ACC112 (cell line): ENCODE measurements at regions not wholly inside any gene's neighbourhood (a gene's known extent, or its start where the extent isn't known, plus 50 kb on each side); places are given as distances from the start of the nearest gene placed in this dataset.

Experiments used
- H2AFZ ChIP-seq: fragments of 200-600 bp; sonication (generic); one replicate; pipeline ENCODE4 v1.6.0; 2017; ENCODE audit warnings: antibody characterized with exemption, low read length; ENCODE audit not compliant: unreplicated experiment
- H3K27ac ChIP-seq: fragments of 200-600 bp; sonication (generic); 2 replicates; pipeline ENCODE4 v1.5.1; 2014; ENCODE audit warnings: low read depth, mild to moderate bottlenecking, antibody characterized with exemption, low read length, moderate library complexity
- H3K27me3 ChIP-seq: fragments of 200-600 bp; sonication (generic); 2 replicates; pipeline ENCODE4 v1.6.1; 2014; ENCODE audit warnings: mild to moderate bottlenecking, antibody characterized with exemption, low read length, moderate library complexity, mixed read lengths; ENCODE audit not compliant: insufficient read depth
- H3K36me3 ChIP-seq: fragments of 200-600 bp; sonication (generic); 2 replicates; pipeline ENCODE4 v1.6.1; 2016; ENCODE audit warnings: mild to moderate bottlenecking, antibody characterized with exemption, low read length, moderate library complexity, mixed read lengths; ENCODE audit not compliant: insufficient read depth
- H3K4me1 ChIP-seq: fragments of 200-600 bp; sonication (generic); one replicate; pipeline ENCODE4 v1.6.1; 2016; ENCODE audit warnings: low read length, mixed read lengths; ENCODE audit not compliant: insufficient read depth, unreplicated experiment, control insufficient read depth
- H3K4me3 ChIP-seq: fragments of 200-600 bp; sonication (generic); 2 replicates; pipeline ENCODE4 v1.5.1; 2014; ENCODE audit warnings: mild to moderate bottlenecking, low read depth, low read length
- H3K79me2 ChIP-seq: fragments of 200-600 bp; sonication (generic); one replicate; pipeline ENCODE4 v1.6.0; 2016; ENCODE audit warnings: low read length; ENCODE audit not compliant: control insufficient read depth, unreplicated experiment, insufficient read depth

DNA sequence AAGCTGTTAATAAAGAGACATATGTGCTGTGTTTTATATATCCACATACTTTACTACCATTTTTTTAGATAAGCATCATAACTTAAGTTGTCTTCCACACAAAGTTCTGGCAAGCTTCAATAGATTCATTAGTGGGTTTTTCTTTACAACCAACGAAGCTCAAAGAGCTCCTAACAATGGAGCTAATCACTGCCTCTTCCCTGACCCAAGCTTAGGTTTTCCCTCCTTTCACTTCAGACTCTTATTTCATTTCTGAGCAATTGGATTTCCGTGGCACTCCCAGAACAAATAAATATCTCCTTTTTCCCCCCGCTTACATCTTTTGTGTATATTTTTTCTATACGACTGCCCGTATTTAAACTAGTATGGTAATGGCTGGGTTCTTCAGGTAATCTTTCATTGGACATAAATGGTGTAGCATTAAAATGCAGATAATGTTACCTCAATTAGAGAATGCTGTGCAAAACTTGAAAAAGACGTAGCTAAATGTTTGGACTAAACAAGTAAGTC lies 275.5 kb upstream of the TMEM161B start:
- no peaks in the 10 kb centered on the region for H3K36me3 ChIP-seq

DNA sequence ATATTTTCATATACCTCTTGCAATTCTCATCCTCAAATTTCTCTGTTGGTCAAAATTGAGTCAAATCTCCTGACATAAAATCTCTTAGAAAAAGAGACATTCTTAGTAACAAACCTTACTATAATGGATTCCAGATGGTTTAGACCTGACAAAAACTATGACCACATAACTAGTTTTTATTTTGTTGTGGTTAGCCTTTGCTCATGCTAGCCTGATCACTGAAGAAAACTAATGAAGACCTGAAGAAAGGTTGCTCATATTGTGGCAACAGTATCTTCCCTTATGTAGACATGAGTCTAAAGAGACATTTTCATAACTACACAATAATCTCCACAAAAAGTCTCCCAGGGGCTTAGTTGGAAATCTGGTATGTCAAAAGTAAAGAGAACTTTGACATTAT lies 274.1 kb upstream of the TMEM161B start:
- H2AFZ ChIP-seq: no peak overlapping the region
- H3K4me1 ChIP-seq: no peaks in the 10 kb centered on the region
- H3K79me2 ChIP-seq: no peaks in the 10 kb centered on the region
- H3K27me3 ChIP-seq: peaks cover 58% of the 10 kb centered on the region
- no peaks in the 10 kb centered on the region for H3K36me3 ChIP-seq
- no peak overlapping the region for H3K4me3 ChIP-seq
- H3K27ac ChIP-seq: no peak overlapping the region

More for the DNA sequence above, 275.5 kb upstream of the TMEM161B start:
- Histone ChIP-seq H3K27me3 (peaks cover 44% of the 10 kb centered on the region), H3K79me2 (no peaks in the 10 kb centered on the region), H3K4me1 (no peaks in the 10 kb centered on the region), H2AFZ (no peak overlapping the region), H3K4me3 (no peak overlapping the region), H3K27ac (no peak overlapping the region)

DNA sequence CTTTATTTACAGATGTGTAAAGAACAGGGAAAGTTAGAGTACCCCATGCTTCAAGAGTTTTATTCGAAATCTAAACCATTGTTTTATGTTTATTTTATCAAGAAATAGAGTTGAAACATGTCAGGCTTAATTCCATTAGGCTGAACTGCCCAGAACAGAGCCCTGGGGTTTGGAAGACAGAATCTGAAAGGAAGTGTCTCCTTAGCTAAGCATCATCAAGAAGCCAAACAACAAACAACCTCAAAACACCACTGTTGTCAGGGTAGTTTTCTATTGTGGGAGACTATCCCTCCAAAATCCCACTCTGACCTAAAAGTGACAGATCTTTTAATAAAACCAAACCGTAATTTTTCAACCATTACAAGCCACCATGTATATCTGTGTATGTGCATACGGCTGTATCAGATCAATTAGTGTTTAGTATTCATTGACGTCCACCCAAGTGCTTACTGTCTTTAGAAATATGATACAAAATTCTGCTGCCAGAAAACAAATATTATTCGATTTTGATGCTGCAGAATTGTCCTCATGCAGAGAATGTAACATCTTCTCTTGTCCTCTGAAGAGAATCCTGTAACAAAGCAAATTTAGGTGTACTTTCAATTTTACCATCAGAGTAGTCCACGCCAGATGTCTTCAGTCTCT lies 271.9 kb upstream of the TMEM161B start:
- Histone ChIP-seq H3K79me2 (no peaks in the 10 kb centered on the region), H3K27ac (no peak overlapping the region), H3K4me1 (no peaks in the 10 kb centered on the region), H3K36me3 (no peaks in the 10 kb centered on the region), H2AFZ (no peak overlapping the region), H3K27me3 (peaks cover 71% of the 10 kb centered on the region), H3K4me3 (no peak overlapping the region)

DNA sequence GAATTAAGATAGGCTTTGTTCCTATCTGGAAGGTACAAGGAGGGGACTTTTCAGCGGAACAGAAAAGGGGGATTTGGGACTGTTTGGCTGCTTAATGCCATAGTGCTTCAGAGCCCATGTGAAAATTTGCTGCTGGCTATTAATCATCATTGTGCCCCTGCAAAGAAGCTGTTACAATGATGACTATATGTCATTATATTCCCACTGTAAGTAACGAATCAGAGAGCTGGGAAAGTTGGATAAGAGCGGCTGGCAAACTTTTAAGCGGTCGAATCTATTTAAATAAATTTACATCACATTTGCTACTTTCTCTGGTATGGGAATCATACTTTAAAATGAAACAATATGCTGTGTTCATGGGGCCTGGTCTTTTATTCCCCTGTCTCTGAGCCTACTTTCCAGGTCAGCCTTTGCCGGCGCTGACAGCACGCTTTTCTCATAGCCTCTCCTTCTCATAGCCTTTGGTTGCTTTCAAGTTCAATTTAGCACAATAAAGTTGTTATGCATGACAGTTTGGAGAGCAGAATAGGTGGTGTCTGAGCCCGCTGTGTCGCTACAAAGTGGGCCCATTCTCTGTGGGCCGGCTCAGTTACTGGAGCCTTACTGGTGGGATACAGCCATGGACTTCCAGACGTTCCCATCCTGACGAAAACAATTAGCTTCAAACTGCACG lies 271.2 kb upstream of the TMEM161B start:
- Histone ChIP-seq H3K4me3 (no peak overlapping the region), H3K27me3 (peaks cover 71% of the 10 kb centered on the region), H2AFZ (no peak overlapping the region), H3K79me2 (no peaks in the 10 kb centered on the region), H3K27ac (no peak overlapping the region), H3K4me1 (no peaks in the 10 kb centered on the region), H3K36me3 (no peaks in the 10 kb centered on the region)

DNA sequence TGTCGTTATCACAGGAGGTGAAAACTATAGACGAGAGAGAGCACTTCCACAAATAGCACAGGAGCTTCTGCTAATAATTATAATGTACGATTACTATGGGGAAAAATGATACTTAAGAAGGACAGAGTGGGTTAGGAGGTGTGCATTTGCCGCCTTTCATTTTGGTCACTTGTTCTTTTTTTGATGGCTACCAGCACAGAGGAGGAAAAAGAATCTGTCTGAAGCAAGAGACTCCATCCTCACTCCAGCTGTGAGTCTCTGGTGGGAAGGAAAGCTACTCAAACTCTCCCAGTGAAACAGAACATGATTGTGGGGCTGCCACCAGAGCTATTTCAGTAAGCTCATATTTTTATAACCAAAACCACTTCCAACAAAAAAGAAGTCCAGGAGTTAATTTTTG lies 270.4 kb upstream of the TMEM161B start:
- Histone ChIP-seq H3K27me3 (peaks cover 66% of the 10 kb centered on the region), H3K27ac (no peak overlapping the region), H3K79me2 (no peaks in the 10 kb centered on the region), H3K36me3 (no peaks in the 10 kb centered on the region), H2AFZ (no peak overlapping the region), H3K4me3 (no peak overlapping the region), H3K4me1 (no peaks in the 10 kb centered on the region)

DNA sequence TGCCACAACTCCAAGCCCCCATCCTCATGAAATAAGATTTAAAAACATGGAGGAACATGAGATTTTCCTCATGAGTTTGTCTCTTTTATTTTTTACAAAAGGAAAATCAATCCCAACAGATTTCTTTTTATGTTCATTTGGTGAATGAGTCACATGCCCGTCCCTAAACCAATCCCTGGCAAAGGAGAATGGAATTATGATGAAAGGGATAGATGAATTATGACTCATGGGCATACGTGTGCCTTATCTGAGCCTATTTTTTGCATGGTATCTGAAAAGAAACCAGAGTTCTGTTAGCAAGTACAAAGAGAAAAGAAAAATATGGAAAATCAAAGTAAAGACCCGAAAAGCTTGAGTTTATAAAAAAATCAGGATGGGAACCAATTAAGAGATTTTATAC lies 267.5 kb upstream of the TMEM161B start:
- H3K79me2 ChIP-seq: no peaks in the 10 kb centered on the region
- H3K4me3 ChIP-seq: no peak overlapping the region
- no peak overlapping the region for H2AFZ ChIP-seq
- H3K36me3 ChIP-seq: no peaks in the 10 kb centered on the region
- H3K27me3 ChIP-seq: peaks cover 47% of the 10 kb centered on the region
- H3K27ac ChIP-seq: no peak overlapping the region
- no peaks in the 10 kb centered on the region for H3K4me1 ChIP-seq

DNA sequence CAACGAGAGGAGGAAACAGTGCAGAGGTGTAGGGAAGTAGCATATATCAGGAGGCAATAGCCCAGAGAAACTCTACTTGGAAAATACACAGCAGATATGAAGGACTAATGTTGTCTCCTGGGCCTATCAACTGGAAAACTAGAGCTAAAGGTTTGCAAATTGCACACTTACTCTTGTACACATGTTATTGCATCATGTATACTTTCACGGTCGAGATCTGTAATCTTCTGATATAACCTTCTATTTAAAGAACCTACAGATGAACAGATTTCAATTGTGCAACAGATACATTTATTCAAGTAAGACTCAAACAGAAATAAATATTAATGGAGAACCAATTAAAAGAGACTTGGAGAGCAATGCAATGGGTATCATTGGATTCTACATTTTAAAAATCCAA lies 256.3 kb upstream of the TMEM161B start:
- H3K27me3 ChIP-seq: peaks cover 8% of the 10 kb centered on the region; the same call in 1 of the 2 replicates

DNA sequence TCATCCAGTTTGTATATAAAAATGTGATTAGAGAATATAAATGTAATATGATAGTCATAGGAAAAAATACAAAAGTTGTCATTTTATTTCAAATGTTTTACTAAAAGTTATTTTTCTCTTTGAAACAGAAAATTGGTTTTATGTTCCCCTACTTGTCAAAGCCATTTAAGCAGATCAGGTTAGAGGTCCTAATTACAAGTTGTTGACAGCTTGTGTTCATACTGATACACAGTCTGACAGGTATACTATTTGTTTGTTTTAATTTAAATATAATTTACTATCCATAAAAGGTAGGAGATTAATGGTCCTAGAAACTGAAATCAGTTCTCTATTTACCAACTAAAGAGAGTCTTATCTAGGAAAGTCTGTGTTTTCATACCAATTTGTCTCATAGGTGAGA lies 250.4 kb upstream of the TMEM161B start:
- H3K27ac ChIP-seq: no peak overlapping the region

More for the DNA sequence above, 256.3 kb upstream of the TMEM161B start:
- H3K4me1 ChIP-seq: no peaks in the 10 kb centered on the region
- H3K27ac ChIP-seq: no peak overlapping the region
- no peaks in the 10 kb centered on the region for H3K36me3 ChIP-seq
- no peaks in the 10 kb centered on the region for H3K79me2 ChIP-seq
- no peak overlapping the region for H3K4me3 ChIP-seq
- no peak overlapping the region for H2AFZ ChIP-seq

DNA sequence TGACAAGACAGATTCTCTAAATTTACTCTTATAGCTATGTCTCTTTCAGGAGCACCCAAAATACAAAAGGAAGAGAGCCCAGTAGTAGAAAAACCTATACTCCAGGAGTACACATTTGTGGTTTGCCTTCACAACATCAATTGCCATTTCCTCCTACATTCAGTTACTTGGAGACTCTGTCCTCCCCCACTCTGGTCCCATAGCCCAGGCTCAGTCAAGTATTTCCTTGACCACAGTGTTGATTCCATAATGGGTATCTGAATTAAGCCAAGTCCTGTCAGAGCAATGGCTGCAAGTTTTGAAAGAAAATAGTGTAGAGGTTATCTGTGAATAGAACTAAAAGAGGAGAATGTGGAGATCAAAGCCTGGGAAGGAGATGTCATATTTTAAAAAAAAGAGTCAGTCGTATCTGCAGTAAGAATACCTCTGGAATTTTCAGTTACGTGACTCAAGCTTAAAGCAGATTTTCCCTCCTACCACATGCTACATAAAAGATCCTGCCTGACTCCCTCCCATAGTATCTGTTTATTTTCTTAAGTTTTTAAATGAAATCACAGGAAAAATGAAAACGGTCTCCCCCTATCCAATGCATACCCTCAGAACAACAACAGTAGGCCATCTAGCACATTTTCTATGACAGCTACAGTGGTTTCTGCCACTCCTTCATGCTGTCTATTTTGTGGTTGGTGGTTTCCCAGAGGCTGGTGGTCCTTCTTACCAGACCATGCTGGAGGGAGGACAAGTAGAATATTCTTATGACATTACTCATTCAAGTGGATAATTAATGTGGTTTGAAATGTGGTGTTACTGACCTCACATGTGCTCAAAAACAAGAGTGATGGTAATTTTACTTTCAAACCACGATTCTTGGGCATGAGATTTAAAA lies 249.7 kb upstream of the TMEM161B start:
- Histone ChIP-seq H3K4me1 (no peaks in the 10 kb centered on the region), H3K36me3 (no peaks in the 10 kb centered on the region), H2AFZ (no peak overlapping the region), H3K4me3 (no peak overlapping the region), H3K27me3 (0 out of 2 replicates have a peak, but pooled peaks cover 4% of the 10 kb centered on the region), H3K79me2 (no peaks in the 10 kb centered on the region), H3K27ac (no peak overlapping the region)

More for the DNA sequence above, 250.4 kb upstream of the TMEM161B start:
- Histone ChIP-seq H3K36me3 (no peaks in the 10 kb centered on the region), H2AFZ (no peak overlapping the region), H3K4me1 (no peaks in the 10 kb centered on the region), H3K27me3 (no peaks in the 10 kb centered on the region), H3K4me3 (no peak overlapping the region), H3K79me2 (no peaks in the 10 kb centered on the region)

DNA sequence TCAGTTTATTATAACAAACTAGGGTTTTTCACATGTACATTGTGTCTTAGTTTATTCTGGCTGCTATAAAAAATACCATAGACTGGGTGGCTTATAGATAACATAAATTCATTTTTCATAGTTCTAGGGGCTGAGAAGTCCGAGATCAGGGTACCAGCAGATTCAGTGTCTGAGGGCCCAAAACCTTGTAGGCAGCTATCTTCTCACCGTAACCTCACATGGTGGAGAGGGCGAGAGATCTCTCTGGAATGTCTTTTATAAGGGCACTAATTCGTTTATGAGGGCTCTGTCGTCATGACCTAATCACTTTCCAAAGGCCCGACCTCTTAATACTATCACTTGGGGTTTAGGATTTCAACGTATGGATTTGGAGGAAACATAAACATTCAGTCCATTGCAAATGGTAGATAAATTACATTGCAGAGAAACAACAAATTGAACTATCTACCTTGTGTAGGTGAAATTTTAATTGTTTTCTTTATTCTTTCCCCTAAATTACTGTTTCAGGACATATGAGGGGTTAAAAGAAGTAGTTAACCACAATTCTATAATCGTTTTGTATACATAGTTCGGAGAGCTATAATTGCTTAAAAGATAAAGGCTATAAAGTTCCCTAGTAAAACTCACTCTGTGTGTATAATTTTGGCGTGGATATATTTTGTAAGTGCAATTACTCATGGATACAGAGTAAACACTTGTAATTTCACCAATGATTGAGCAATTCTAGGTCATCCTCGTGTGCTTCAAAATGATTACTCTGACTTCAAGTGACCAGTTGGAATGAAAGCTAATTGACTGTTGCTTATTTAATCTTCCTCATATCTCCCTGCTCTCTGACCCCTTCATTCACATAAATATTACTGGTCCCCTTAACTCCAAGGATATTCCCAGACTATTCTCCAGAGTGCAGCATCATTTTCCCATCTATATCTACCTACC lies 247.5 kb upstream of the TMEM161B start:
- Histone ChIP-seq H2AFZ (no peak overlapping the region), H3K27ac (no peak overlapping the region), H3K36me3 (no peaks in the 10 kb centered on the region), H3K4me1 (no peaks in the 10 kb centered on the region), H3K79me2 (no peaks in the 10 kb centered on the region), H3K27me3 (peaks cover 18% of the 10 kb centered on the region), H3K4me3 (no peak overlapping the region)
